DOHH2 (cell line): ENCODE measurements at regions not wholly inside any gene's neighbourhood (a gene's known extent, or its start where the extent isn't known, plus 50 kb on each side); places are given as distances from the start of the nearest gene placed in this dataset.

Experiments
- H3F3A ChIP-seq: fragments of 200-600 bp; sonication (generic), shearing (Covaris generic); 2 replicates; pipeline ENCODE4 v1.6.0; 2016; ENCODE audit warnings: antibody characterized with exemption, mild to moderate bottlenecking; ENCODE audit not compliant: control insufficient read depth, insufficient read depth
- H3K27ac ChIP-seq: fragments of 200-600 bp; sonication (generic); 2 replicates; pipeline ENCODE4 v1.5.1; 2014; ENCODE audit warnings: low read depth, mild to moderate bottlenecking, low read length, moderate library complexity
- H3K27me3 ChIP-seq: fragments of 200-600 bp; sonication (generic); 2 replicates; pipeline ENCODE4 v1.6.1; 2014; ENCODE audit warnings: mild to moderate bottlenecking, low read length, mixed read lengths; ENCODE audit not compliant: control insufficient read depth
- H3K36me3 ChIP-seq: fragments of 200-600 bp; sonication (generic); 2 replicates; pipeline ENCODE4 v1.6.1; 2014; ENCODE audit warnings: mild to moderate bottlenecking, low read length, moderate library complexity, mixed read lengths; ENCODE audit not compliant: control insufficient read depth
- H3K4me1 ChIP-seq: fragments of 200-600 bp; sonication (generic); 2 replicates; pipeline ENCODE4 v1.6.1; 2014; ENCODE audit warnings: mild to moderate bottlenecking, low read length, mixed read lengths; ENCODE audit not compliant: control insufficient read depth
- H3K4me2 ChIP-seq: fragments of 200-600 bp; sonication (generic); 2 replicates; pipeline ENCODE4 v1.6.0; 2014; ENCODE audit warnings: mild to moderate bottlenecking, low read length, moderate library complexity
- H3K4me3 ChIP-seq: fragments of 200-600 bp; sonication (generic); 2 replicates; pipeline ENCODE4 v1.5.1; 2014; ENCODE audit warnings: mild to moderate bottlenecking, low read length, mixed read lengths
- H3K79me2 ChIP-seq: fragments of 200-600 bp; sonication (generic); 2 replicates; pipeline ENCODE4 v1.6.1; 2014; ENCODE audit warnings: mild to moderate bottlenecking, low read length, mixed read lengths; ENCODE audit not compliant: control insufficient read depth
- H3K9me2 ChIP-seq: fragments of 200-600 bp; sonication (generic); replicated peaks from 2 replicates; pipeline ENCODE4 v1.6.1; 2014; ENCODE audit warnings: mild to moderate bottlenecking, low read length, mixed read lengths; ENCODE audit not compliant: control insufficient read depth
- H3K9me3 ChIP-seq: fragments of 200-600 bp; sonication (generic); 2 replicates; pipeline ENCODE4 v1.6.1; 2014; ENCODE audit warnings: antibody characterized with exemption, low read length, mixed read lengths; ENCODE audit not compliant: control insufficient read depth, insufficient read depth
- H4K20me1 ChIP-seq: fragments of 200-600 bp; sonication (generic); 2 replicates; pipeline ENCODE4 v1.6.0; 2014; ENCODE audit warnings: low read depth, mild to moderate bottlenecking, antibody characterized with exemption, low read length, moderate library complexity; ENCODE audit not compliant: control insufficient read depth, insufficient read depth
- EZH2phosphoT487 ChIP-seq: fragments of 200-600 bp; sonication (generic); IDR thresholded peaks from 2 replicates; pipeline ENCODE4 v1.6.1; 2017; ENCODE audit warnings: borderline replicate concordance, mild to moderate bottlenecking, antibody characterized with exemption, low read length, moderate library complexity, mixed read lengths
- TF ChIP-seq, protein P1 (sequence below): fragments of 200-600 bp; sonication (generic); IDR thresholded peaks from one replicate; pipeline ENCODE4 v1.5.1; 2014; ENCODE audit warnings: antibody characterized with exemption, mild to moderate bottlenecking, low read depth, low read length; ENCODE audit not compliant: poor library complexity, severe bottlenecking

DNA sequence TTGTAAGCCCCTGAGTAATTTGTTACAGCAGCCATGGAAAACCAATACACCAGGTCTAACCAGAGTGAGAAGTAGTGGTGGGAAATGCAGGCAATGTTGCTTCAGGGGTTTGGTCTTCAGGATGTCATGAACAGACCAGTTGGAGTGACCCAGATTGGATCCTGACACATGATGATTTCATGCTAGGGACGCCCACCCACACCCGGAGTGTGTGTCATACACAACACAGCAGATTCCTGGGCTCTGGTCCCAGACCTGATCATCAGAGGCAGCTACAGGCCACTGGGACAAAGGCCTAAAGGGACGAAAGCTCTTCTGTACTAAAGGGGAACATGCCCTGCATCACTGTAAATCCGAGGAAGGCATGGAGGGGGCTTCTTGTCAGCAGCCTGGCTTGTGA is 194.2 kb downstream of the NSG2 start:
- Histone ChIP-seq H3K79me2 (no peaks in the 10 kb centered on the region), H3K4me3 (no peak overlapping the region), H3K9me2 (no peaks in the 10 kb centered on the region), H3F3A (no peaks in the 10 kb centered on the region), H3K27me3 (no peaks in the 10 kb centered on the region), H3K36me3 (no peaks in the 10 kb centered on the region), H3K4me1 (no peaks in the 10 kb centered on the region), H3K27ac (no peak overlapping the region), H3K4me2 (no peak overlapping the region), H3K9me3 (no peaks in the 10 kb centered on the region), H4K20me1 (no peaks in the 10 kb centered on the region)
- TF ChIP-seq, protein P1, sequence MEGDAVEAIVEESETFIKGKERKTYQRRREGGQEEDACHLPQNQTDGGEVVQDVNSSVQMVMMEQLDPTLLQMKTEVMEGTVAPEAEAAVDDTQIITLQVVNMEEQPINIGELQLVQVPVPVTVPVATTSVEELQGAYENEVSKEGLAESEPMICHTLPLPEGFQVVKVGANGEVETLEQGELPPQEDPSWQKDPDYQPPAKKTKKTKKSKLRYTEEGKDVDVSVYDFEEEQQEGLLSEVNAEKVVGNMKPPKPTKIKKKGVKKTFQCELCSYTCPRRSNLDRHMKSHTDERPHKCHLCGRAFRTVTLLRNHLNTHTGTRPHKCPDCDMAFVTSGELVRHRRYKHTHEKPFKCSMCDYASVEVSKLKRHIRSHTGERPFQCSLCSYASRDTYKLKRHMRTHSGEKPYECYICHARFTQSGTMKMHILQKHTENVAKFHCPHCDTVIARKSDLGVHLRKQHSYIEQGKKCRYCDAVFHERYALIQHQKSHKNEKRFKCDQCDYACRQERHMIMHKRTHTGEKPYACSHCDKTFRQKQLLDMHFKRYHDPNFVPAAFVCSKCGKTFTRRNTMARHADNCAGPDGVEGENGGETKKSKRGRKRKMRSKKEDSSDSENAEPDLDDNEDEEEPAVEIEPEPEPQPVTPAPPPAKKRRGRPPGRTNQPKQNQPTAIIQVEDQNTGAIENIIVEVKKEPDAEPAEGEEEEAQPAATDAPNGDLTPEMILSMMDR = no peak

DNA sequence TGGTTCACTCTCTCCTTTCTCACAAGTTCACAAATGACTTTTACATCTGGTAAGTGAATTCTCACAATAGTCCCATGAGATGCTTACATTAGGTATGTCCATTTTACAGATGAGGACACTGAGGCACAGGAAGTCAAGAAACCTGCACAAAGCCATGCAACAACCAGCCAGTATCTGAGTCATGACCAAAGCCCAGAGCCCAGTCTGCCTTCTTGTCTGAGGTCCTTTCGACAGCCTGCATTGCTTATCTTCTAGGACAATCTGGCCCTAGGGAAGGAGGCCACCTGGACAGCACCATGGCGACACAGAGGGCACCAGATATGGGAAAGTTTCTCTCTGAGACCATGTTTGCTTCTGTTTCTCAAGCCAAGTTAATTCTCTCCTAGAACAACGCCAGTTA is 197.1 kb downstream of the NSG2 start:
- Histone ChIP-seq H3K4me1 (no peaks in the 10 kb centered on the region), H3K9me2 (no peaks in the 10 kb centered on the region), H3K27me3 (no peaks in the 10 kb centered on the region), H3K27ac (no peak overlapping the region), H3K36me3 (no peaks in the 10 kb centered on the region), H3F3A (no peaks in the 10 kb centered on the region), H3K4me3 (no peak overlapping the region), H3K9me3 (no peaks in the 10 kb centered on the region), H3K4me2 (no peak overlapping the region), H4K20me1 (no peaks in the 10 kb centered on the region), H3K79me2 (no peaks in the 10 kb centered on the region)
- TF ChIP-seq, protein P1 = no peak
- TF ChIP-seq EZH2phosphoT487 = no peak

DNA sequence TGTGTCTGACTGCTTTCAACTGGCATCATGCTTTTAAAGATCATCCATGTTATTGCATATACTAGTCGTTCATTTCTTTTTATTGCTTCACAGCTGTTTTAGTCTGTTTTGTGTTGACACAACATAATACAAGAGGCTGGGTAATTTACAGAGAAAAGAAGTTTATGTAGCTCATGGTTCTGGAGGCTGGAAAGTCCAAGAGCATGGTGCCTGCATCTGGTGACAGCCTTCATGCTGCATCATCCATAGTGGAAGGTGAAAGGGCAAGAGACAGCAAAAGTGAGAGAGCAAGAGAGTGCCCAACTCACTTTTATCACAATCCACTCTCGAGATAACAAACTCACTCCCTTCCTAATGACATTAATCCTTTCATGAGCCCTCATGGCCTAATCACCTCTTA is 198.4 kb downstream of the NSG2 start:
- TF ChIP-seq, protein P1 = no peak
- TF ChIP-seq EZH2phosphoT487 = no peak
- no peak overlapping the region for H3K4me3 ChIP-seq
- no peaks in the 10 kb centered on the region for H3K4me1 ChIP-seq
- H3K36me3 ChIP-seq = no peaks in the 10 kb centered on the region
- H3K9me3 ChIP-seq = no peaks in the 10 kb centered on the region
- H4K20me1 ChIP-seq = no peaks in the 10 kb centered on the region
- H3K27me3 ChIP-seq = no peaks in the 10 kb centered on the region
- no peaks in the 10 kb centered on the region for H3K79me2 ChIP-seq
- no peak overlapping the region for H3K4me2 ChIP-seq
- no peaks in the 10 kb centered on the region for H3F3A ChIP-seq
- no peak overlapping the region for H3K27ac ChIP-seq
- no peaks in the 10 kb centered on the region for H3K9me2 ChIP-seq

DNA sequence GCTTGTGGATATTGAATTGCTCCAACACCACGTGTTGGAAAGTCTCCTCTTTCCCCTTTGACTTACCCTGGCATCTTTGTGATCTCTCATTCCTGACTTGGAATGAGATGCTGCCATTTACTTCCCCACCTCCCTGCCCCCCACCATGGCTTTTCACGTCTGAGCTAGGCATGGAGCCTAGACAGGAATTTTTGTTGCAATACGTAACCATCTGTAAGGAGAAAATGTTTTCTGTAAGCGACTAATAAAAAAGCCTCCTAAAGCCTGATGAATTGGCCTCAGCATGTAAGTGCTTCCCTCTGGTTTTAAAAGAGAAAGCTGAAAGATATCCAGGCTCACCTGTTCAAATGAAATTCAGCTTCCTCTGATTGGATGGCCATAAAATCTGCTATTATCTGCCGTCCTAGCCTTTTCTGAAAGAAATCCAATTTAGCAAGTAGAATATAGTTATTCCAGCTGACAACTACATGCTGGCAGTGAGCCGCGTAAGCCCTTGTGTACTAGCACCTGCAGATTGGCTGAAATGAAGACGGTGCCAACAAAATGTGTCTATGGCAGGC is 200.1 kb downstream of the NSG2 start:
- Histone ChIP-seq H3K79me2 (no peaks in the 10 kb centered on the region), H3F3A (no peaks in the 10 kb centered on the region), H3K9me2 (no peaks in the 10 kb centered on the region), H3K36me3 (no peaks in the 10 kb centered on the region), H4K20me1 (no peaks in the 10 kb centered on the region), H3K4me1 (no peaks in the 10 kb centered on the region), H3K4me2 (no peak overlapping the region), H3K27ac (no peak overlapping the region), H3K4me3 (no peak overlapping the region), H3K27me3 (no peaks in the 10 kb centered on the region), H3K9me3 (no peaks in the 10 kb centered on the region)
- TF ChIP-seq EZH2phosphoT487 = no peak
- TF ChIP-seq, protein P1 = no peak
